ENCODE measurements at regions not wholly inside any gene's neighbourhood (a gene's known extent, or its start where the extent isn't known, plus 50 kb on each side); places are given as distances from the start of the nearest gene placed in this dataset.
"Not testable (repeated sequence)": the region's sequence is repeated elsewhere in the genome, so short reads cannot be mapped to it uniquely, and the experiment has no call there.

DNA sequence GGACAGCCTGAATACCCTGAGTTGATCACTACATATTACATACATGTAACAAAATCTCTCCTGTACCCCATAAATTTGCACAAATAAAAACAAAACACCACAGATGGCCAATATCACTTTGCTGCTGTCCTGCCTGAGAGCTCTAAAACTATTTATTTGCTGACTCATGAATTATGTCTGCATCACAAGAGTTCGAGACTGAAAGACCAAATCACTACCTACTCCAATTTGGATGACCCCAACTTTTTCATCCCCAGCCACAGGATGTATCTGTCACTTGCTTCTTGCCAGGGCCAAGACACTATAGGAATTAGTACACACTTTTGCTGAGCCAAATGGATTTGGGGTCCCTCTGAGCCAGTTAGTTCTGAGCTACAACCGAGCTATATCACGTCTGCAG is 409.7 kb upstream of the NFE2L3 start:
- H3K36me3 ChIP-seq (ENCODE audit: insufficient read depth, low read length): no peaks in the 10 kb centered on the region
- CTCF ChIA-PET: no interaction called here
- intact Hi-C loops (cut with DNase I, micrococcal nuclease): no loop called here
- H3K4me3 Mint-ChIP-seq: no peak overlapping the region
- POLR2A ChIA-PET: no interaction called here
- no peak for ATAC-seq (ENCODE audit: poor library complexity)
- H3K4me3 ChIP-seq (ENCODE audit: low read length): no peak overlapping the region
- no peaks in the 10 kb centered on the region for H3K36me3 Mint-ChIP-seq (ENCODE audit: low read depth)
- TF ChIP-seq, protein P1, sequence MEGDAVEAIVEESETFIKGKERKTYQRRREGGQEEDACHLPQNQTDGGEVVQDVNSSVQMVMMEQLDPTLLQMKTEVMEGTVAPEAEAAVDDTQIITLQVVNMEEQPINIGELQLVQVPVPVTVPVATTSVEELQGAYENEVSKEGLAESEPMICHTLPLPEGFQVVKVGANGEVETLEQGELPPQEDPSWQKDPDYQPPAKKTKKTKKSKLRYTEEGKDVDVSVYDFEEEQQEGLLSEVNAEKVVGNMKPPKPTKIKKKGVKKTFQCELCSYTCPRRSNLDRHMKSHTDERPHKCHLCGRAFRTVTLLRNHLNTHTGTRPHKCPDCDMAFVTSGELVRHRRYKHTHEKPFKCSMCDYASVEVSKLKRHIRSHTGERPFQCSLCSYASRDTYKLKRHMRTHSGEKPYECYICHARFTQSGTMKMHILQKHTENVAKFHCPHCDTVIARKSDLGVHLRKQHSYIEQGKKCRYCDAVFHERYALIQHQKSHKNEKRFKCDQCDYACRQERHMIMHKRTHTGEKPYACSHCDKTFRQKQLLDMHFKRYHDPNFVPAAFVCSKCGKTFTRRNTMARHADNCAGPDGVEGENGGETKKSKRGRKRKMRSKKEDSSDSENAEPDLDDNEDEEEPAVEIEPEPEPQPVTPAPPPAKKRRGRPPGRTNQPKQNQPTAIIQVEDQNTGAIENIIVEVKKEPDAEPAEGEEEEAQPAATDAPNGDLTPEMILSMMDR (IDR thresholded peaks at IDR 0.05): no peak
- no peaks in the 10 kb centered on the region for H3K9me3 ChIP-seq (ENCODE audit: control insufficient read depth in 1 of 2, insufficient read depth in 1 of 2, low read length in 2 of 2)
- H3K4me1 ChIP-seq (ENCODE audit: insufficient read depth, low read length): no peaks in the 10 kb centered on the region
- H3K27ac ChIP-seq (ENCODE audit: low read depth in 1 of 2, low read length in 2 of 2): no peak overlapping the region
- H3K27me3 Mint-ChIP-seq: peaks cover 50% of the 10 kb centered on the region
- H3K27ac Mint-ChIP-seq: no peak overlapping the region
- H3K9me3 Mint-ChIP-seq: no peaks in the 10 kb centered on the region
- H3K27me3 ChIP-seq (ENCODE audit: control insufficient read depth in 1 of 2, insufficient read depth in 2 of 2, low read length in 2 of 2): peaks cover 2 to 11% of the 10 kb centered on the region in 2 experiments
- no peak for DNase-seq
- no peaks in the 10 kb centered on the region for H3K4me1 Mint-ChIP-seq (ENCODE audit: low read depth)

- POLR2A ChIA-PET; H3K4me3 Mint-ChIP-seq; H3K9me3 ChIP-seq (ENCODE audit: control insufficient read depth in 1 of 2, insufficient read depth in 1 of 2, low read length in 2 of 2); H3K27me3 ChIP-seq (ENCODE audit: control insufficient read depth in 1 of 2, insufficient read depth in 2 of 2, low read length in 2 of 2); H3K27ac Mint-ChIP-seq; H3K36me3 Mint-ChIP-seq (ENCODE audit: low read depth); H3K4me1 ChIP-seq (ENCODE audit: insufficient read depth, low read length); H3K9me3 Mint-ChIP-seq; CTCF ChIA-PET; DNase-seq; H3K4me1 Mint-ChIP-seq (ENCODE audit: low read depth); intact Hi-C loops (cut with DNase I, micrococcal nuclease); H3K36me3 ChIP-seq (ENCODE audit: insufficient read depth, low read length); H3K4me3 ChIP-seq (ENCODE audit: low read length); H3K27ac ChIP-seq (ENCODE audit: low read depth in 1 of 2, low read length in 2 of 2); ATAC-seq (ENCODE audit: poor library complexity): not testable (repeated sequence)
- peaks cover 43% of the 10 kb centered on the region for H3K27me3 Mint-ChIP-seq
Observed at GRCh38 chr7:25743670-25744451, 408.1 kb upstream of the NFE2L3 start.

GRCh38 chr7:25750744-25751508 is 401.1 kb upstream of the NFE2L3 start:
- DNase-seq (no peak), ATAC-seq (ENCODE audit: poor library complexity) (no peak)
- Mint-ChIP-seq H3K4me1 (ENCODE audit: low read depth) (no peaks in the 10 kb centered on the region), H3K9me3 (no peaks in the 10 kb centered on the region), H3K27ac (no peak overlapping the region), H3K4me3 (no peak overlapping the region), H3K27me3 (peaks cover 7% of the 10 kb centered on the region), H3K36me3 (ENCODE audit: low read depth) (no peaks in the 10 kb centered on the region)
- intact Hi-C loops (cut with DNase I, micrococcal nuclease): no loop called here
- peaks cover 0 to 3% of the 10 kb centered on the region in 2 experiments for H3K27me3 ChIP-seq (ENCODE audit: control insufficient read depth in 1 of 2, insufficient read depth in 2 of 2, low read length in 2 of 2)
- TF ChIP-seq, protein P1 (IDR thresholded peaks at IDR 0.05): no peak
- H3K4me1 ChIP-seq (ENCODE audit: insufficient read depth, low read length): no peaks in the 10 kb centered on the region
- no peaks in the 10 kb centered on the region for H3K36me3 ChIP-seq (ENCODE audit: insufficient read depth, low read length)
- no peak overlapping the region for H3K4me3 ChIP-seq (ENCODE audit: low read length)
- no peak overlapping the region for H3K27ac ChIP-seq (ENCODE audit: low read depth in 1 of 2, low read length in 2 of 2)
- ChIA-PET CTCF (interaction anchor here (1.2 kb wide), 1 partner anchor 39 kb away, joined by 3 read pairs; no protein-coding TSS in a partner anchor), POLR2A (no interaction called here)
- no peaks in the 10 kb centered on the region for H3K9me3 ChIP-seq (ENCODE audit: control insufficient read depth in 1 of 2, insufficient read depth in 1 of 2, low read length in 2 of 2)
